Mesodermal cell (in vitro differentiated cells): ENCODE measurements at regions not wholly inside any gene's neighbourhood (a gene's known extent, or its start where the extent isn't known, plus 50 kb on each side); places are given as distances from the start of the nearest gene placed in this dataset.

Experiments used
- H3K27ac ChIP-seq: 2 replicates; pipeline ENCODE4 v1.7.0; 2013; ENCODE audit warnings: mild to moderate bottlenecking, low read depth, low read length, moderate library complexity; ENCODE audit not compliant: severe bottlenecking
- H3K36me3 ChIP-seq: 2 replicates; pipeline ENCODE4 v1.7.1; 2013; ENCODE audit warnings: mild to moderate bottlenecking, low read length, moderate library complexity; ENCODE audit not compliant: control insufficient read depth, insufficient read depth
- H3K4me1 ChIP-seq: one replicate; pipeline ENCODE4 v1.7.1; 2013; ENCODE audit warnings: mild to moderate bottlenecking, low read length; ENCODE audit not compliant: insufficient read depth, control insufficient read depth, poor library complexity, severe bottlenecking
- H3K4me3 ChIP-seq: 2 replicates; pipeline ENCODE4 v1.7.0; 2013; ENCODE audit warnings: low read length, control low read depth, mild to moderate bottlenecking; ENCODE audit not compliant: insufficient read depth, poor library complexity, severe bottlenecking; ENCODE audit errors: extremely low read depth
- H3K9me3 ChIP-seq: 2 replicates; pipeline ENCODE4 v1.7.1; 2013; ENCODE audit warnings: mild to moderate bottlenecking, low read length, moderate library complexity; ENCODE audit not compliant: control insufficient read depth
- WGBS, 2 experiments: methylation state at CpG; one replicate each; pipeline ENCODE4 v1.1.5; 2013; ENCODE audit warnings: missing lambda C conversion rate in 2 of 2; ENCODE audit not compliant: insufficient coverage in 2 of 2; 5-methylcytosine and 5-hydroxymethylcytosine counted together

DNA sequence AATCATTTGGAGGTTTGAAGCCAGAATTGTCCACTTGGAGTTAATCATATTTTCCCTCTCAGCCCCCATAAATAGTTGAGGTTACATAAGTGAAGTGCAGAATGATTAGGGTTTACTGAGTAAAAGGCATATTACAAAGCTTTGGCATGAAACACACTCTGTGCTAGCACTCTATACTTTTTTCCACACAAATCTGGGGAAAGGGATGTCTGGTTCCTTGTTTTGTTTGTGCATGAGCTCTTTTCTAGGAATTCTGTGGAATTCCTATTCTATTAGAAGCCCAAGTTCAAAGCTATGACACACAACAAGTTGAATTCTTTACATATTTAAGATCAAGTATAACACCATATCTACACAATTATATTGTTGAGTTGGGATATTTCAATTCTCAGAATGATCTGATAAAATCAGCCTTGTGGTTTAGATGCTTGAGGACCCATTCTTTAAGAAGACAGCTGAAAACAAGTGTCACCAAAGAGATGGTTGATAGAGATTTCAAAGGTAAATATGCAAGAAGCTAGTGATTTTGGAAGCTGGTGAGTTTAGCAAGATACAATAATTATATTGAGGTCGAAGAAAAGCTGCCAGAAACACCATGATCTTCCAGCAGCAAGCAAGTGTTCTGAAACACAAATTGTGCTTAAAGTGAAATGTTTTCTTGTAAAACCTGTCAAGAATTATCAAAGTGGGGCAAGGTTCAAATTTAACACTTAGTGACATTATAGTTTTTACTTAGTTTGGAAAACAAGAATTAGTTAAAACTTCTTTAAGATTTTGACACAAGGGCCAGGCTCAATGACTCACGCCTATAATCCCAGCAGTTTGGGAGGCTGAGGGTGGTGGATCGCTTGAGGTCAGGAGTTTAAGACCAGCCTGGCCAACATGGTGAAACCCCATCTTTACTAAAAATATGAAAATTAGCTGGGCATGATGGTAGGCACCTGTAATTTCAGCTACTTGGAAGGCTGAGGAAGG, 122.6 kb downstream of the INHBA start:
- Histone ChIP-seq H3K4me1 (peaks cover 6% of the 10 kb centered on the region), H3K4me3 (no peak overlapping the region), H3K27ac (peak overlapping the region; percentile 4), H3K36me3 (no peaks in the 10 kb centered on the region), H3K9me3 (no peaks in the 10 kb centered on the region)
- 86 to 100% methylated on average over 1 to 3 of the region's 3 CpGs for WGBS, 2 experiments

DNA sequence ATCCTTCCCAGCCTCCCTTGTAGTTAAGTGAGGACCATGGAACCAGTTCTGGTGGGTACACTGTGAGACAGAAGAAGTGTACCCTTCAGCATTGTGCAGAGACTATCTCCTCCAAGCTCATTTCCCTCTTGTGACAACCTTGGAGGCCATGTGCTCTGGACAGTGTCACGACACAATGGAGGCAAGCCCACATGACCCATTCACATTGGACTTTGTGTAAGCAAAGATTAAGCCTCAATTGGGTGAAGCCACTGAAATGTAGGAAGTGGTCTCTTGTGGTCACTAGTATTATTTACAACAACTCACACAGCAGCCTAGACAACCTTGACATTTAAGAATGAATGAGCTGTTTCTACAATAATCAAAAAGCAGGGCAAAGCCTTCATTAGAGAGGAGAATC, 124.2 kb downstream of the INHBA start:
- Histone ChIP-seq H3K9me3 (no peaks in the 10 kb centered on the region), H3K4me3 (no peak overlapping the region), H3K4me1 (peaks cover 11% of the 10 kb centered on the region), H3K36me3 (no peaks in the 10 kb centered on the region), H3K27ac (no peak overlapping the region)
- WGBS, 2 experiments, result 100% methylated on average over 1 of the region's 1 CpG; no CpG with 5 or more reads in 1 of the 2 experiments

DNA sequence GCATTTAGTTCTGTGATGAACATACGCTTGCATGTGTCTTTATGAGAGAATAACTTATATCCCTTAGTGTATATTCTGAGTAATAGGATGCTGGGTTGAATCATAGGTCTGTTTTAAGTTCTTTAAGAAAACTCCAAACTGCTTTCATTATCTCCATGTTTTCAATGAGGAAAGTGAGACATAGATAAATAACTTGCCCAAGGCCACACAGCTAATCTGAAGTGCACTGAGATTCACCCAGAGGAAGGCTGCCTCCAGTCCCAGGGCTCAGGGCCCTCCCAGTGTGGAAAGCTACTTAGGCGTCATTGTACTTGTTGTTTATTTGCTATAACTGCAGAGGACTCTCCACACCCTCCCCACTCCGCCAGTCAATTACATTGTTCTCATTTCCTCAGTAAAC, 126.7 kb downstream of the INHBA start:
- Histone ChIP-seq H3K4me1 (peaks cover 13% of the 10 kb centered on the region), H3K4me3 (no peak overlapping the region), H3K27ac (no peak overlapping the region), H3K36me3 (no peaks in the 10 kb centered on the region), H3K9me3 (no peaks in the 10 kb centered on the region)
- WGBS, 2 experiments, result no CpG with 5 or more reads among the region's 3 CpGs

DNA sequence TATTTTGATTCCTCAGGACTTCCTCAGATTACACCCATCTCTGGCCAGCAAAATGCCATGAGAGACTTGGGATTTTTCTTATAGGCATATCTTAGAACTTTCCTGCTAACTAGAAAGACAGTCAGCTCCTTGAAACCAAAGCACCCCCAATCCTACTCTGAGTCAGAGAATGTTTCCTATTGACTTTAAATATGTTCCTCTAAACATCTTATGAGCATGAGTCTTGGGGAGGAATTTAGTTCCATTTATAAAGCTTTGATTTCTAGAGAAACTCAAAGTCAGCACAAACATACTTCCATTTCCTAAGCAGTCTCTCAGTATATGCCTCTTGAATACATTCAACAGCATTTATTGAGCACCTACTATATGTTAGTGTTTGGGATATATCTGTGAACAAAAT, 128.5 kb downstream of the INHBA start:
- Histone ChIP-seq H3K9me3 (no peaks in the 10 kb centered on the region), H3K4me3 (no peak overlapping the region), H3K27ac (no peak overlapping the region), H3K4me1 (peaks cover 10% of the 10 kb centered on the region), H3K36me3 (no peaks in the 10 kb centered on the region)

DNA sequence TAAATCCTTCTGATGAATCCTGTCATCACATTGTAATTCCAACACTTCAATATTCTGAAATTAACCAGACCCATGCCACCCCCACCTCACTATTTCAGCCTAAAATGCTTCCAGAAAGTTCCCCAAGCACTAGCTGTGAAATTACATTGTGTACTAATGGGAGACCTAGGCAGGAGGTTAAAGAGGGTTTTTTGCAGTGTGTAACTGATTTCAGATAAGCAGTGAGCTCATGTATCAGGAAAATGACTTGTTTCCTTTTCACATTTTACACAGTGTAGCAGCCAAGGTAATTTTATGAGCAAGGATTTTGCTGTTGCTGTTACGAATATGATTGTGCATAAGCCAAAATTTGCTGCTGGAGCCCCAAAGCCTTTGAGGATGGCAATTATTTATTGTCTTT, 129.0 kb downstream of the INHBA start:
- Histone ChIP-seq H3K4me3 (no peak overlapping the region), H3K4me1 (peaks cover 10% of the 10 kb centered on the region), H3K27ac (no peak overlapping the region), H3K36me3 (no peaks in the 10 kb centered on the region), H3K9me3 (no peaks in the 10 kb centered on the region)
- WGBS, 2 experiments, result no CpG with 5 or more reads among the region's 1 CpG

DNA sequence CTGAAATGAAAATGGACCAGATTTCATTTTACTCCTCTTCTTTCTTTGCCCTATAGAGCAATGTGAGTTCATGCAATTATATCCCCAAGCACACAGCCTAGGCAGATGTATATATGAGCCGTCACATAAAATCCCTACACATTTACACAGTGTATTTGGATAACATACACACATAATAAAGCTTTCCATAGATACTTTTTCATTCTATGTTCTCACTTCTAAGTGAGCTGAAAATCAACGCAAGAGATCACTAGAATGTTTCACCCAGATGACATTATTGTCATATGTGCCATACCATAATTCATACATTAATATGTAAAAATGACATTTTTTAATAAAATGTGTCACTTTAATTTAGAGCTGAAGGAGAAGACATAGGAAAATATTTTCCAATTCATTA, 129.4 kb downstream of the INHBA start:
- H3K9me3 ChIP-seq, result no peaks in the 10 kb centered on the region
- peaks cover 10% of the 10 kb centered on the region for H3K4me1 ChIP-seq
- H3K4me3 ChIP-seq, result no peak overlapping the region
- WGBS, 2 experiments, result 86 to 100% methylated on average over 1 of the region's 2 CpGs
- H3K36me3 ChIP-seq, result no peaks in the 10 kb centered on the region
- H3K27ac ChIP-seq, result no peak overlapping the region

DNA sequence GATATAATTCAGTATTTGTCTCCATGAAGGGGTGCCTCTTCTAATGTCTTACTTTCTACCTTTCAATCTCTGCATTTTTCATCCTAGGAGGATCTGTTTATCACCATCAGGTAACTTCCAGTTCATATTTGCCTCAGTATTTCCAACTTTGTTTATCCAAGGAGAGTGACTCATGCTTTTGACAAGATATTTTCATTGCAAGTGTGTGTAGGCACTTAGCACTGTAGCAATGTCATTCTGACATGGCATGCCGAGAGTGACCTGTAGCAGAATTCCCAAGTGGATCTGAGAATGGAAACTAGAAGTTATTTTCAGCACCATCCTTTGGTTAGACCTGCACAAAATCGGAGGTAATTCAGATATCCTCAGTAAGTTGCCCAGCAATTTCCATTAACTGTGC, 129.9 kb downstream of the INHBA start:
- H3K36me3 ChIP-seq, result no peaks in the 10 kb centered on the region
- H3K27ac ChIP-seq, result no peak overlapping the region
- H3K4me3 ChIP-seq, result no peak overlapping the region
- WGBS, 2 experiments, result 85 to 100% methylated on average over 1 to 2 of the region's 2 CpGs
- H3K9me3 ChIP-seq, result no peaks in the 10 kb centered on the region
- H3K4me1 ChIP-seq, result peaks cover 10% of the 10 kb centered on the region

DNA sequence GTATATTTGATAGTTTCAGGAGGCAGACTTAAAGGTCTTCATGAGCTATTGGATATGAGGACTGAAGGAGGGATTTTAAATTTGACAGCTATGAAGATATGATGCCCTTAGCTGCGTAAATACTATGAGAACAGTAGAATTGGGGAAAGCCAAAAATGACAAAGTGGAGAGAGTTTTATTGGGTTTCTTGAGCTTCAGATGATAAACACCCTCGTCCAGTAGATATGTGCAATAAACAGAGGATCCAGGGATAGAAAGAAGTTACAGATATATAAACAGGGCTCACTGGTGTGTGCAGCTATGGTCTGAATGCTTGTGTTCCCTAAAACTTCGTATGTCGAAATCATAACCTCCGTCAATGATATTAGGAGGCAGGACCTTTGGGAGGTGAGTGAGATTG, 131.3 kb downstream of the INHBA start:
- H3K4me3 ChIP-seq, result no peak overlapping the region
- H3K27ac ChIP-seq, result no peak overlapping the region
- H3K9me3 ChIP-seq, result no peaks in the 10 kb centered on the region
- peaks cover 10% of the 10 kb centered on the region for H3K4me1 ChIP-seq
- no peaks in the 10 kb centered on the region for H3K36me3 ChIP-seq
- WGBS, 2 experiments, result 94 to 97% methylated on average over 2 of the region's 5 CpGs

DNA sequence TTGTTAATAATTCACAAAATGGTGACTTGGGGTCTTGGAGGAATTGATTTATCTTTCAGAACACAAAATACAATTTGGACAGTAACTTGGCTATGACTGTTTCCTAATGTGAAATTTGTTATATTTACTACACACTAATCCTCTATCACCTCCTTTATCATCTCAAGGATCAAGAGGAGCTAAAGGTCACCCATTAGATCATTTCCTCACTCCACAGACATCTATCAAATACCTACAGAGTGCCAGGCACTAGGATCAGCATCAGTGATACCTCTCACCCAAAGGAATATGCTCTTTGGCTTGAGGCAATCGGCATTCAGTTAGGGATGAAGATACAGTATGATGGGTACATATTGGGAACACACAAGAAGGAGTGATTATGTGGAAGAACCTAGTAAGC, 132.1 kb downstream of the INHBA start:
- H3K9me3 ChIP-seq, result no peaks in the 10 kb centered on the region
- H3K27ac ChIP-seq, result no peak overlapping the region
- H3K4me1 ChIP-seq, result peaks cover 10% of the 10 kb centered on the region
- H3K36me3 ChIP-seq, result no peaks in the 10 kb centered on the region
- 80 to 100% methylated on average over 1 of the region's 1 CpG for WGBS, 2 experiments
- no peak overlapping the region for H3K4me3 ChIP-seq

DNA sequence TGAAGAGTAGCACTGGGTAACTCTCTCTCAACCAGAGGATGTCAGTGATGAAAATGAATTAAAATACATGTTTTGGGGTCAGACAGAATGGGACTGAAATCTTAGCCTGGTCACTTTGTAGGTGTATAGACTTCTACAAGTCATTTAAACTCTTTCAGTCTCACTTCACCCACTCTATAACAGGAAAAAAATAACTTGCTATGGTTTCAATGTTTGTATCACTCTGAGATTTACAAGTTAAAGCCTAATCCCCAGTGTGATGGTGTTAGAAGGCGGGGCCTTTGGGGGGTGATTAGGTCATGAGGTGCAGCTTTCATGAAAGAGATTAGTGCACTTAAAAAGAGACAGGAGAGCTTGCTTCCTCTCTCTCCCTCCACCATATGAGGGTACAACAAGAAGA, 134.8 kb downstream of the INHBA start:
- Histone ChIP-seq H3K27ac (no peak overlapping the region), H3K36me3 (no peaks in the 10 kb centered on the region), H3K4me3 (no peak overlapping the region), H3K4me1 (no peaks in the 10 kb centered on the region), H3K9me3 (no peaks in the 10 kb centered on the region)
- WGBS, 2 experiments, result 83% methylated on average over 1 of the region's 1 CpG; no CpG with 5 or more reads in 1 of the 2 experiments

DNA sequence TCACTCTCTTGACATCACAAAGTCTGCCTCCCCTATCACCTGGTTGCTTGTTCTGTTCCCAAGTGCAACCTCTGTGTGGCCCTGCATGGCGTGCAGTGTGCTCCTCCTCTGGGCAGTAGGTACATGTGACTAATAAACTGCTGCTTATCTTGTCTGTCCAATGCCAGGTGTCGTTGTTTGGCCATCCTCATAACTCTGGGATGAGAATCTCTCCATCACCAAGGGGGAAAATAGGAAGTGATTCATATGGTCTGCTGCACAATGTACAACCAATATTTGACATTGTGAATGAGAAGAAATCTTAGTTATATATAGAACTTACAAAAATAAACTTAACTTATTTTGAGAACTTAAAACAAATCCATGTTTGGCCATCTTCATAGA, 135.2 kb downstream of the INHBA start:
- Histone ChIP-seq H3K9me3 (no peaks in the 10 kb centered on the region), H3K36me3 (no peaks in the 10 kb centered on the region), H3K4me3 (no peak overlapping the region), H3K4me1 (no peaks in the 10 kb centered on the region), H3K27ac (no peak overlapping the region)
- 83 to 100% methylated on average over 1 of the region's 2 CpGs for WGBS, 2 experiments
